Mammary epithelial cell (primary cell): ENCODE measurements at regions not wholly inside any gene's neighbourhood (a gene's known extent, or its start where the extent isn't known, plus 50 kb on each side); places are given as distances from the start of the nearest gene placed in this dataset.

ENCODE experiments used
- CTCF ChIP-seq, 2 donors: IDR thresholded peaks in 1 of 2; conservative IDR thresholded peaks in 1 of 2; 2 replicates each; pipeline ENCODE4 v1.5.1; 2011 to 2012; ENCODE audit warnings: inconsistent platforms in 2 of 2, low read length in 2 of 2, mild to moderate bottlenecking in 2 of 2, control low read depth in 1 of 2, low read depth in 1 of 2; ENCODE audit not compliant: insufficient read depth in 1 of 2; ENCODE audit errors: extremely low read depth in 1 of 2
- EZH2 ChIP-seq: IDR thresholded peaks from 2 replicates; pipeline ENCODE4 v1.6.1; 2012; ENCODE audit warnings: low read length, inconsistent platforms, borderline replicate concordance

DNA sequence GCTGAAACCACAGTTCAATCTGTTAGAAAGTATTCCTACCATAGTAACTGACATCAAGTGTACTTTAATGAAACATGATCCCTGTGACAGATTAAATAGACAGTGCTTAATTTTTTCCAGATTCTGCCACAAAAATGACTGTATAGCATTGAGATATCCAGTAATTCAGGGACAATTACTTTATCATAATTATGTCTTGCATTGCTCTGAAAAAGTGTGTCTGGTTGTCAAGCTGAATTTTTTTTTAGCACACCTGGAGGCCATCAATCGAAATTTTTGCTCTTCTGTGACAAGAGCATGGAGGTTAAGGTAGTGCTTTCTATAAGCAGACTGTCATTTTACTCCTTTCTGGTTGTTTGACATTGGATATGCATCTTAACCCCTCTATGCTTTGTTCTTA lies 1083.8 kb upstream of the NRXN1 start:
- no peak for TF ChIP-seq CTCF (conservative IDR thresholded peaks at IDR 0.05 in 1 of 2, IDR thresholded peaks at IDR 0.05 in 1 of 2; ENCODE audit: extremely low read depth in 1 of 2, insufficient read depth in 1 of 2, low read depth in 1 of 2, low read length in 2 of 2)
- no peak for TF ChIP-seq EZH2
